ENCODE measurements at regions not wholly inside any gene's neighbourhood (a gene's known extent, or its start where the extent isn't known, plus 50 kb on each side); places are given as distances from the start of the nearest gene placed in this dataset.
A peak's percentile ranks its signal among the peaks of the same experiment; 100 is the strongest.

GRCh38 chr15:29920515-29920914 lies 98.2 kb upstream of the TJP1 start:
- no peak for DNase-seq (ENCODE audit: low read depth)
- no peak for TF ChIP-seq CTCF (IDR thresholded peaks at IDR 0.05; ENCODE audit: control insufficient read depth, insufficient read depth, low read depth, low read length, missing control alignments)
- no peak overlapping the region for H3K4me3 ChIP-seq (ENCODE audit: control insufficient read depth, low read depth, low read length)

GRCh38 chr15:29919380-29919881 lies 97.2 kb upstream of the TJP1 start:
- no peak overlapping the region for H3K4me3 ChIP-seq (ENCODE audit: control insufficient read depth, low read depth, low read length)
- TF ChIP-seq CTCF (IDR thresholded peaks at IDR 0.05; ENCODE audit: control insufficient read depth, insufficient read depth, low read depth, low read length, missing control alignments): no peak
- no peak for DNase-seq (ENCODE audit: low read depth)

DNA sequence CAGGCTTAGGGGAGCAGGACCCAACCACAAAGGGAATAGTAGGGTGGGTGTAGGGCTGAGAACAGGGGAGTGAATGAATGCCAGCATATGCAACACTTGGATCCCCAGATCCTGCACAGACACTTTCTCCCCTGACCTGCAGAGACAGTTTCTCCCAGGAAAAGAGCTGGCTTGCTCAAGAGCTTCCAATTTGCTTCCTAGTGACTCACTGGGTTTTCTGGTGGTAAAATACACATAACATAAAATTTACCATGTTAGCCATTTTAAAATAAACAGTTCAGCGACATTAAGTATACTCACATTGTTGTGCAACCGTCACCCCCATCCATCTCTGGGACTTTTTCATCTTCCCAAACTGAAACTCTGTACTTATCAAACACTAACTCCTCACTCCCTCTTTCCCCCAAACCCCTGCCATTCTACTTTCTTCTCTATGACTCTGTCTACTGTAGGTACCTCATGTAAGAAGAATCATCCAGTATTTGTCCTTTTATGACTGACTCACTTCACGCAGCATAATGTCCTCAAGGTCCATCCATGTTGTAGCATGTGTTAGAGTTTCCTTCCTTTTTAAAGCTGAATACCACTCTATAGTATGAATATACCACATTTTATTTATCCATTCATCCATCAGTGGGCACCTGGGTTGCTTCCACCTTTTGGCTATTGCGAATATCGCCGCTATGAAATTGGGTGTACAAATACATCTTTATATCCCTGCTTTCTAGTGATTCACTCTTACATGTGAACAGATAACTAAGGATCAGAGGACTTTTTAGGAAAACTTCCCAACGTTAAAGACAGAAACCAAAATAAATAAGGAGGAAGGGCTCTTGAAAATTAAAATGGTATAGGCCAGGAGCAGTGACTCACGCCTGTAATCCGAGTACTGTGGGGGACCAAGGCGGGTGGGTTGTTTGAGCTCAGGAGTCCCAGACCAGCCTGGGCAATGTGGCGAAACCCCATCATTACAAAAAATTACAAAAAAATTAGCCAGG lies 95.6 kb upstream of the TJP1 start:
- DNase-seq (ENCODE audit: low read depth): no peak
- no peak overlapping the region for H3K4me3 ChIP-seq (ENCODE audit: control insufficient read depth, low read depth, low read length)
- no peak for TF ChIP-seq CTCF (IDR thresholded peaks at IDR 0.05; ENCODE audit: control insufficient read depth, insufficient read depth, low read depth, low read length, missing control alignments)

DNA sequence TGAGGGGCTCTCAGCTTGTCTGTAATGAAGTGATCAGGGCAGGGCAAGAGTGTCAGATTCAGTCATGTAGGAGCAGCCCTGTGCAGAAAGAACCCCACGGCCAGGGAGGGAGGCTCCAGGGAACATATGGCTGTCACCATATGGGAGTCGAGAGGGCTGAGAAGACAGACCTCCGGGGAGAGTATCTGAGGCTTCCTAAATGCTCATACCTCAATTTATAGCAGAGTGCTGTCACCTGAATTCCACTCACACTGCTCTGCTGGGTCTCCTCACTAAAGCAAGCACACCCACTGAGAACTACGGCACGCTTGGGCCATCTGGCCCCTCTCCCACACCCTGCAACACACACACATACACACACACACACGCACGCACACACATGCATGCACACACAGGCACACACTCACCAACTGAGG lies 92.3 kb upstream of the TJP1 start:
- H3K4me3 ChIP-seq (ENCODE audit: control insufficient read depth, low read depth, low read length): no peak overlapping the region
- DNase-seq (ENCODE audit: low read depth): no peak
- no peak for TF ChIP-seq CTCF (IDR thresholded peaks at IDR 0.05; ENCODE audit: control insufficient read depth, insufficient read depth, low read depth, low read length, missing control alignments)

DNA sequence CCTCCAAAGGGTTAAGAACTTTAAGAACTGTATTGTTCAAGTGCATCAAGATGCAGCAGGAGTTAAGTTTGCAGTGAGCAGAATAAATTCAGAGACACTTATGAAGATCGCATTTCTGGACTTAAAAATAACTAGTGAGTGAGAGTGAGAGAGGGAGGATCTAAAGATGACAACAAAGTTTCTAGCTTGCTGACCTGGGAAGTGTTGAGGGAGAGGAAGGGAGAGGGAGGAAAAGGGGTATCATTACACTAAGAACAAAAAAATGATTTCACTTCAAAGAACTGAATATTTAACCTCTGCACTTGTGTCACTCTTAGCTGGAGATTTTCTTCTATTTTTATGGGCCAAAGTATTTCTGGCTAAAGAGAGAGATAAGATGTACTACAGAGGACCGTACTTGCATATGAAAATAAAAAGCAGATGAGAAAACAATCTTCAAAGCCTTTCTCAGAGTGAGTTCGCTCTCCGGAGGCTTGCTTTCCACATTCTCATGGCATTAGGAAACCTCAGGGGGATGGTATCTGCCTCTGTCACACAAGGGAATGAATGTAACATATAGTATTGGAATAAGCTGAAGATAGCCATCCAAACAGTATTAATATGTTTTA lies 91.4 kb upstream of the TJP1 start:
- TF ChIP-seq CTCF (IDR thresholded peaks at IDR 0.05; ENCODE audit: control insufficient read depth, insufficient read depth, low read depth, low read length, missing control alignments): no peak
- no peak overlapping the region for H3K4me3 ChIP-seq (ENCODE audit: control insufficient read depth, low read depth, low read length)
- peak; percentile 55 for DNase-seq (ENCODE audit: low read depth)

- H3K4me3 ChIP-seq (ENCODE audit: control insufficient read depth, low read depth, low read length): no peak overlapping the region
- no peak for TF ChIP-seq CTCF (IDR thresholded peaks at IDR 0.05; ENCODE audit: control insufficient read depth, insufficient read depth, low read depth, low read length, missing control alignments)
- no peak for DNase-seq (ENCODE audit: low read depth)
These were observed 89.4 kb upstream of the TJP1 start for GRCh38 chr15:29911705-29912104.
